Colonic mucosa (tissue), 4 donors: ENCODE measurements at regions not wholly inside any gene's neighbourhood (a gene's known extent, or its start where the extent isn't known, plus 50 kb on each side); places are given as distances from the start of the nearest gene placed in this dataset.

ENCODE experiments used
- DNase-seq: peaks from one replicate; pipeline ENCODE4 v3.0.0-alpha.2; 2020
- H3K27ac ChIP-seq: fragments of 200-600 bp; one replicate; pipeline ENCODE4 v1.8.0; 2021
- H3K27me3 ChIP-seq: fragments of 200-600 bp; one replicate; pipeline ENCODE4 v1.8.0; 2021
- H3K36me3 ChIP-seq: fragments of 200-600 bp; one replicate; pipeline ENCODE4 v1.8.0; 2021
- H3K4me1 ChIP-seq: fragments of 200-600 bp; one replicate; pipeline ENCODE4 v1.8.0; 2021; ENCODE audit warnings: mild to moderate bottlenecking
- H3K4me3 ChIP-seq: fragments of 200-600 bp; one replicate; pipeline ENCODE4 v1.8.0; 2021
- H3K9ac ChIP-seq, 2 donors: one replicate each; pipeline ENCODE4 v1.7.0; 2013; ENCODE audit warnings: control low read depth in 2 of 2, low read depth in 2 of 2, low read length in 2 of 2
- H3K9me3 ChIP-seq: fragments of 200-600 bp; one replicate; pipeline ENCODE4 v1.8.0; 2021
- CTCF ChIP-seq: fragments of 200-600 bp; IDR thresholded peaks from one replicate; pipeline ENCODE4 v1.8.0; 2022; ENCODE audit warnings: antibody characterized with exemption, mild to moderate bottlenecking
- intact Hi-C: fragments of 100-400 bp; cut with DNase I; formaldehyde crosslinking; loops from one replicate; pipeline ENCODE4 v1.14.1; 2022
- donor health status: healthy.
- donor health status: DM: no; HTN: no; CAD: no.
- donor health status: DM: no; HTN: no; CAD: no.

GRCh38 chrX:4314586-4314985 is 601.1 kb upstream of the PRKX start:
- no peak for DNase-seq
- TF ChIP-seq CTCF = no peak
- Histone ChIP-seq H3K27ac (no peak overlapping the region), H3K9me3 (no peaks in the 10 kb centered on the region), H3K36me3 (no peaks in the 10 kb centered on the region), H3K9ac (no peak overlapping the region), H3K27me3 (no peaks in the 10 kb centered on the region), H3K4me1 (no peaks in the 10 kb centered on the region), H3K4me3 (no peak overlapping the region)
- intact Hi-C loops = no loop called here

- H3K9me3 ChIP-seq = no peaks in the 10 kb centered on the region
- TF ChIP-seq CTCF = no peak
- intact Hi-C loops = no loop called here
- no peak for DNase-seq
- no peak overlapping the region for H3K9ac ChIP-seq
- no peaks in the 10 kb centered on the region for H3K4me1 ChIP-seq
- H3K4me3 ChIP-seq = no peak overlapping the region
- H3K27me3 ChIP-seq = no peaks in the 10 kb centered on the region
- H3K36me3 ChIP-seq = no peaks in the 10 kb centered on the region
- H3K27ac ChIP-seq = no peak overlapping the region
These were observed 563.7 kb upstream of the PRKX start for GRCh38 chrX:4277122-4277521.

GRCh38 chrX:4268676-4269075 is 555.2 kb upstream of the PRKX start:
- Histone ChIP-seq H3K9me3 (no peaks in the 10 kb centered on the region), H3K9ac (no peak overlapping the region), H3K4me1 (no peaks in the 10 kb centered on the region), H3K36me3 (no peaks in the 10 kb centered on the region), H3K27me3 (no peaks in the 10 kb centered on the region), H3K27ac (no peak overlapping the region), H3K4me3 (no peak overlapping the region)
- DNase-seq = no peak
- intact Hi-C loops = no loop called here
- no peak for TF ChIP-seq CTCF

GRCh38 chrX:4265036-4265435 is 551.6 kb upstream of the PRKX start:
- H3K36me3 ChIP-seq = no peaks in the 10 kb centered on the region
- H3K9ac ChIP-seq = no peak overlapping the region
- H3K4me1 ChIP-seq = no peaks in the 10 kb centered on the region
- TF ChIP-seq CTCF = no peak
- intact Hi-C loops = no loop called here
- H3K4me3 ChIP-seq = no peak overlapping the region
- no peaks in the 10 kb centered on the region for H3K27me3 ChIP-seq
- DNase-seq = no peak
- H3K27ac ChIP-seq = no peak overlapping the region
- H3K9me3 ChIP-seq = no peaks in the 10 kb centered on the region

- Histone ChIP-seq H3K4me1 (no peaks in the 10 kb centered on the region), H3K36me3 (no peaks in the 10 kb centered on the region), H3K9me3 (no peaks in the 10 kb centered on the region), H3K9ac (no peak overlapping the region), H3K27me3 (no peaks in the 10 kb centered on the region), H3K27ac (no peak overlapping the region), H3K4me3 (no peak overlapping the region)
- intact Hi-C loops = no loop called here
- DNase-seq = no peak
- peak; percentile 20 for TF ChIP-seq CTCF
These were observed 549.8 kb upstream of the PRKX start for GRCh38 chrX:4263030-4263803.
